Sigmoid colon (tissue), 4 donors: ENCODE measurements at regions not wholly inside any gene's neighbourhood (a gene's known extent, or its start where the extent isn't known, plus 50 kb on each side); places are given as distances from the start of the nearest gene placed in this dataset.

Experiments
- POLR2AphosphoS5 ChIP-seq, 4 donors: sonication (generic); formaldehyde crosslinking; IDR thresholded peaks; one replicate each; pipeline ENCODE4 v1.6.1; 2017; ENCODE audit warnings: antibody characterized with exemption in 4 of 4
- TF ChIP-seq, protein P1 (sequence below), 4 experiments: fragments of 450-650 bp in 3 of 4; fragments of 200-600 bp in 1 of 4; IDR thresholded peaks; one replicate each; pipeline ENCODE4 v1.5.1; 2016 to 2019; ENCODE audit warnings: antibody characterized with exemption in 4 of 4, mild to moderate bottlenecking in 3 of 4, moderate library complexity in 2 of 4

DNA sequence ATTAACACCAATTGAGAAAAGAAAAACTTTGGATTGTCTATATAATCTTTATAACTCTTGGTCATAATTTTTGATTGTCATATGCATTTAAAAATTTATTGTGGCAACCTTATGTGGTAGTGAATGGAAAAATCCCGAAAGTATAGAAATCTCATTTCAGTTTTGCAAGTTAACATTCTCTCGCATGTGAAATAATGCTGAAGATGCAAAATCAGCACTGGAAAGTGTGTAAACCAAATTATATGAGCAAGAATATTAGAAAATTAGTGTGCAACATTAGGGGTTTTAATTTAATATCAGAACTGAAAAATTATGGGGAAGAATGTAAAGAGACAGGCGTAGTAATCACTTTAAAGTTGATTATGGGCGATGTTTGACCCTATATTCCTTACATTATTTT is 1472.8 kb downstream of the PCDH7 start:
- TF ChIP-seq, protein P1, sequence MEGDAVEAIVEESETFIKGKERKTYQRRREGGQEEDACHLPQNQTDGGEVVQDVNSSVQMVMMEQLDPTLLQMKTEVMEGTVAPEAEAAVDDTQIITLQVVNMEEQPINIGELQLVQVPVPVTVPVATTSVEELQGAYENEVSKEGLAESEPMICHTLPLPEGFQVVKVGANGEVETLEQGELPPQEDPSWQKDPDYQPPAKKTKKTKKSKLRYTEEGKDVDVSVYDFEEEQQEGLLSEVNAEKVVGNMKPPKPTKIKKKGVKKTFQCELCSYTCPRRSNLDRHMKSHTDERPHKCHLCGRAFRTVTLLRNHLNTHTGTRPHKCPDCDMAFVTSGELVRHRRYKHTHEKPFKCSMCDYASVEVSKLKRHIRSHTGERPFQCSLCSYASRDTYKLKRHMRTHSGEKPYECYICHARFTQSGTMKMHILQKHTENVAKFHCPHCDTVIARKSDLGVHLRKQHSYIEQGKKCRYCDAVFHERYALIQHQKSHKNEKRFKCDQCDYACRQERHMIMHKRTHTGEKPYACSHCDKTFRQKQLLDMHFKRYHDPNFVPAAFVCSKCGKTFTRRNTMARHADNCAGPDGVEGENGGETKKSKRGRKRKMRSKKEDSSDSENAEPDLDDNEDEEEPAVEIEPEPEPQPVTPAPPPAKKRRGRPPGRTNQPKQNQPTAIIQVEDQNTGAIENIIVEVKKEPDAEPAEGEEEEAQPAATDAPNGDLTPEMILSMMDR (IDR thresholded peaks at IDR 0.05) = no peak
- no peak for TF ChIP-seq POLR2AphosphoS5 (IDR thresholded peaks at IDR 0.05)
